ENCODE measurements at regions not wholly inside any gene's neighbourhood (a gene's known extent, or its start where the extent isn't known, plus 50 kb on each side); places are given as distances from the start of the nearest gene placed in this dataset.

- Mint-ChIP-seq H3K9me3 (ENCODE audit: unreplicated experiment) (peaks cover 4% of the 10 kb centered on the region), H3K27ac (ENCODE audit: unreplicated experiment) (no peak overlapping the region), H3K4me3 (ENCODE audit: unreplicated experiment) (no peak overlapping the region), H3K27me3 (ENCODE audit: unreplicated experiment) (no peaks in the 10 kb centered on the region), H3K4me1 (ENCODE audit: unreplicated experiment) (no peaks in the 10 kb centered on the region), H3K36me3 (ENCODE audit: unreplicated experiment) (no peaks in the 10 kb centered on the region)
- no peak for DNase-seq (ENCODE audit: extremely low spot score, unreplicated experiment)
- TF ChIP-seq, protein P1, sequence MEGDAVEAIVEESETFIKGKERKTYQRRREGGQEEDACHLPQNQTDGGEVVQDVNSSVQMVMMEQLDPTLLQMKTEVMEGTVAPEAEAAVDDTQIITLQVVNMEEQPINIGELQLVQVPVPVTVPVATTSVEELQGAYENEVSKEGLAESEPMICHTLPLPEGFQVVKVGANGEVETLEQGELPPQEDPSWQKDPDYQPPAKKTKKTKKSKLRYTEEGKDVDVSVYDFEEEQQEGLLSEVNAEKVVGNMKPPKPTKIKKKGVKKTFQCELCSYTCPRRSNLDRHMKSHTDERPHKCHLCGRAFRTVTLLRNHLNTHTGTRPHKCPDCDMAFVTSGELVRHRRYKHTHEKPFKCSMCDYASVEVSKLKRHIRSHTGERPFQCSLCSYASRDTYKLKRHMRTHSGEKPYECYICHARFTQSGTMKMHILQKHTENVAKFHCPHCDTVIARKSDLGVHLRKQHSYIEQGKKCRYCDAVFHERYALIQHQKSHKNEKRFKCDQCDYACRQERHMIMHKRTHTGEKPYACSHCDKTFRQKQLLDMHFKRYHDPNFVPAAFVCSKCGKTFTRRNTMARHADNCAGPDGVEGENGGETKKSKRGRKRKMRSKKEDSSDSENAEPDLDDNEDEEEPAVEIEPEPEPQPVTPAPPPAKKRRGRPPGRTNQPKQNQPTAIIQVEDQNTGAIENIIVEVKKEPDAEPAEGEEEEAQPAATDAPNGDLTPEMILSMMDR (IDR thresholded peaks at IDR 0.05): no peak
These were observed 359.4 kb downstream of the ARAP2 start for GRCh38 chr4:35884714-35885480.

- DNase-seq (ENCODE audit: extremely low spot score, unreplicated experiment): no peak
- Mint-ChIP-seq H3K4me1 (ENCODE audit: unreplicated experiment) (no peaks in the 10 kb centered on the region), H3K4me3 (ENCODE audit: unreplicated experiment) (no peak overlapping the region), H3K9me3 (ENCODE audit: unreplicated experiment) (peaks cover 4% of the 10 kb centered on the region), H3K27me3 (ENCODE audit: unreplicated experiment) (peaks cover 14% of the 10 kb centered on the region), H3K36me3 (ENCODE audit: unreplicated experiment) (no peaks in the 10 kb centered on the region), H3K27ac (ENCODE audit: unreplicated experiment) (no peak overlapping the region)
- TF ChIP-seq, protein P1 (IDR thresholded peaks at IDR 0.05): no peak
These were observed 346.5 kb downstream of the ARAP2 start for GRCh38 chr4:35897808-35898207.

GRCh38 chr4:35900286-35901243 is 343.7 kb downstream of the ARAP2 start:
- no peaks in the 10 kb centered on the region for H3K36me3 Mint-ChIP-seq (ENCODE audit: unreplicated experiment)
- no peaks in the 10 kb centered on the region for H3K27me3 Mint-ChIP-seq (ENCODE audit: unreplicated experiment)
- no peaks in the 10 kb centered on the region for H3K4me1 Mint-ChIP-seq (ENCODE audit: unreplicated experiment)
- no peak overlapping the region for H3K4me3 Mint-ChIP-seq (ENCODE audit: unreplicated experiment)
- no peak for DNase-seq (ENCODE audit: extremely low spot score, unreplicated experiment)
- TF ChIP-seq, protein P1 (IDR thresholded peaks at IDR 0.05): no peak
- peaks cover 4% of the 10 kb centered on the region for H3K9me3 Mint-ChIP-seq (ENCODE audit: unreplicated experiment)
- no peak overlapping the region for H3K27ac Mint-ChIP-seq (ENCODE audit: unreplicated experiment)

DNA sequence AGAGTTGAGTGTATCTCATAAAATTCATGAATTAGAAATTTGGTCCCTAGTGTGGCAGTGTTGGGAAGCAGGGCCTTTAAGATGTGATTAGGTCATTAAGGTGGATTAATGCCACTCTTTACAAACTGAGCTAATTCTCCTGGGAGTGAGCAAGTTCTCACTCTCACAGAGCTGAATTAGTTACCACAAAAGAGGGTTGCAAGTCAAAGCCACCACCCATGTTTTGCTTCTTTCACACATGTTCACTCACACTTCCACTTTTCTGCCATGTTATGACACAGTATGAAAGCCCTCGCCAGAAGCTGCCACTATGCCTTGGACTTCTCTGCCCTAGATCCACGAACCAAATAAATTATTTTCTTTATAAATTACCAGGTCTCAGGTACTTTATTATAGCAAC is 332.1 kb downstream of the ARAP2 start:
- no peak for DNase-seq (ENCODE audit: extremely low spot score, unreplicated experiment)
- H3K9me3 Mint-ChIP-seq (ENCODE audit: unreplicated experiment): no peaks in the 10 kb centered on the region
- peaks cover 9% of the 10 kb centered on the region for H3K27me3 Mint-ChIP-seq (ENCODE audit: unreplicated experiment)
- no peaks in the 10 kb centered on the region for H3K36me3 Mint-ChIP-seq (ENCODE audit: unreplicated experiment)
- no peaks in the 10 kb centered on the region for H3K4me1 Mint-ChIP-seq (ENCODE audit: unreplicated experiment)
- TF ChIP-seq, protein P1 (IDR thresholded peaks at IDR 0.05): no peak
- no peak overlapping the region for H3K4me3 Mint-ChIP-seq (ENCODE audit: unreplicated experiment)
- H3K27ac Mint-ChIP-seq (ENCODE audit: unreplicated experiment): no peak overlapping the region

GRCh38 chr4:35918491-35918977 is 325.8 kb downstream of the ARAP2 start:
- DNase-seq (ENCODE audit: extremely low spot score, unreplicated experiment): no peak

More at GRCh38 chr4:35918491-35918977, 325.8 kb downstream of the ARAP2 start:
- Mint-ChIP-seq H3K27ac (ENCODE audit: unreplicated experiment) (no peak overlapping the region), H3K27me3 (ENCODE audit: unreplicated experiment) (peaks cover 5% of the 10 kb centered on the region), H3K4me1 (ENCODE audit: unreplicated experiment) (no peaks in the 10 kb centered on the region), H3K4me3 (ENCODE audit: unreplicated experiment) (no peak overlapping the region), H3K9me3 (ENCODE audit: unreplicated experiment) (no peaks in the 10 kb centered on the region), H3K36me3 (ENCODE audit: unreplicated experiment) (no peaks in the 10 kb centered on the region)
- TF ChIP-seq, protein P1 (IDR thresholded peaks at IDR 0.05): no peak
